ENCODE measurements at regions not wholly inside any gene's neighbourhood (a gene's known extent, or its start where the extent isn't known, plus 50 kb on each side); places are given as distances from the start of the nearest gene placed in this dataset.

GRCh38 chr12:25308756-25309155 lies 58.0 kb upstream of the KRAS start:
- no peak for DNase-seq (ENCODE audit: low spot score)
- no peak overlapping the region for H3K4me3 ChIP-seq
- H3K27ac ChIP-seq = no peak overlapping the region
- no peak for TF ChIP-seq CTCF (IDR thresholded peaks at IDR 0.05)

GRCh38 chr12:25307818-25308217 lies 57.1 kb upstream of the KRAS start:
- TF ChIP-seq CTCF (IDR thresholded peaks at IDR 0.05) = no peak
- H3K4me3 ChIP-seq = no peak overlapping the region
- no peak overlapping the region for H3K27ac ChIP-seq
- DNase-seq (ENCODE audit: low spot score) = no peak

- no peak overlapping the region for H3K27ac ChIP-seq
- H3K4me3 ChIP-seq = no peak overlapping the region
- DNase-seq (ENCODE audit: low spot score) = no peak
- no peak for TF ChIP-seq CTCF (IDR thresholded peaks at IDR 0.05)
These were observed 51.1 kb upstream of the KRAS start for GRCh38 chr12:25301798-25302197.
